Left ventricle myocardium inferior (tissue), 1 donor: ENCODE measurements at regions not wholly inside any gene's neighbourhood (a gene's known extent, or its start where the extent isn't known, plus 50 kb on each side); places are given as distances from the start of the nearest gene placed in this dataset.
A peak's percentile ranks its signal among the peaks of the same experiment; 100 is the strongest.

Source experiments
- DNase-seq: peaks from one replicate; pipeline ENCODE4 v3.0.0-alpha.2; 2020
- H3K27ac ChIP-seq: fragments of 200-600 bp; replicated peaks from 2 replicates; pipeline ENCODE4 v1.8.0; 2021
- H3K27me3 ChIP-seq: fragments of 200-600 bp; 2 replicates; pipeline ENCODE4 v1.8.0; 2021; ENCODE audit warnings: low read depth
- H3K36me3 ChIP-seq: fragments of 200-600 bp; 2 replicates; pipeline ENCODE4 v1.8.0; 2021
- H3K4me1 ChIP-seq: fragments of 200-600 bp; 2 replicates; pipeline ENCODE4 v1.8.0; 2021
- H3K4me3 ChIP-seq: fragments of 200-600 bp; 2 replicates; pipeline ENCODE4 v1.8.0; 2021; ENCODE audit warnings: mild to moderate bottlenecking, moderate library complexity
- H3K9me3 ChIP-seq: fragments of 200-600 bp; replicated peaks from 2 replicates; pipeline ENCODE4 v1.8.0; 2021
- CTCF ChIP-seq: fragments of 200-600 bp; IDR thresholded peaks from 2 replicates; pipeline ENCODE4 v1.8.0; 2021; ENCODE audit warnings: antibody characterized with exemption, mild to moderate bottlenecking, borderline replicate concordance
- intact Hi-C: fragments of 100-400 bp; cut with micrococcal nuclease; formaldehyde crosslinking; loops from one replicate; pipeline ENCODE4 v1.11.0; 2022
- donor health status: DM: no; HTN: yes; CAD: no; lungs with severe emphysema.

GRCh38 chr10:43870968-43871439 is 222.3 kb upstream of the ZNF32 start:
- Histone ChIP-seq H3K27ac (peak overlapping the region; percentile 84), H3K9me3 (no peaks in the 10 kb centered on the region), H3K27me3 (no peaks in the 10 kb centered on the region), H3K4me3 (no peak overlapping the region), H3K4me1 (peaks cover 54% of the 10 kb centered on the region), H3K36me3 (no peaks in the 10 kb centered on the region)
- peak; percentile 73 for DNase-seq
- no peak for TF ChIP-seq CTCF
- intact Hi-C loops, result no loop called here

- DNase-seq, result no peak
- no peak for TF ChIP-seq CTCF
- Histone ChIP-seq H3K36me3 (no peaks in the 10 kb centered on the region), H3K27ac (peak overlapping the region; percentile 84), H3K4me3 (no peak overlapping the region), H3K27me3 (no peaks in the 10 kb centered on the region), H3K4me1 (peaks cover 66% of the 10 kb centered on the region), H3K9me3 (no peaks in the 10 kb centered on the region)
- intact Hi-C loops, result no loop called here
Observed at GRCh38 chr10:43869669-43870322, 221.1 kb upstream of the ZNF32 start.

- Histone ChIP-seq H3K4me1 (peaks cover 75% of the 10 kb centered on the region), H3K27me3 (no peaks in the 10 kb centered on the region), H3K4me3 (no peak overlapping the region), H3K27ac (peak overlapping the region; percentile 84), H3K36me3 (no peaks in the 10 kb centered on the region), H3K9me3 (no peaks in the 10 kb centered on the region)
- intact Hi-C loops, result no loop called here
- no peak for DNase-seq
- no peak for TF ChIP-seq CTCF
Observed at GRCh38 chr10:43868952-43869351, 220.3 kb upstream of the ZNF32 start.

- Histone ChIP-seq H3K9me3 (no peaks in the 10 kb centered on the region), H3K4me3 (no peak overlapping the region), H3K27ac (peak overlapping the region; percentile 84), H3K27me3 (no peaks in the 10 kb centered on the region), H3K36me3 (no peaks in the 10 kb centered on the region), H3K4me1 (peaks cover 85% of the 10 kb centered on the region)
- intact Hi-C loops, result no loop called here
- DNase-seq, result no peak
- TF ChIP-seq CTCF, result no peak
Observed at GRCh38 chr10:43867667-43868565, 219.2 kb upstream of the ZNF32 start.

GRCh38 chr10:43867113-43867512 is 218.4 kb upstream of the ZNF32 start:
- H3K27ac ChIP-seq, result peak overlapping the region; percentile 84
- H3K4me1 ChIP-seq, result peaks cover 86% of the 10 kb centered on the region
- DNase-seq, result no peak
- no peaks in the 10 kb centered on the region for H3K27me3 ChIP-seq
- no peaks in the 10 kb centered on the region for H3K9me3 ChIP-seq
- no peaks in the 10 kb centered on the region for H3K36me3 ChIP-seq
- intact Hi-C loops, result no loop called here
- H3K4me3 ChIP-seq, result no peak overlapping the region
- no peak for TF ChIP-seq CTCF
